SK-N-SH (cell line): ENCODE measurements at regions not wholly inside any gene's neighbourhood (a gene's known extent, or its start where the extent isn't known, plus 50 kb on each side); places are given as distances from the start of the nearest gene placed in this dataset.

Source experiments
- CTCF ChIA-PET: fragments of 300-600, 350-600 bp; formaldehyde crosslinking; extraction: SDS; loops from one replicate; lab custom pipeline; 2021; lab: Yijun Ruan, JAX
- POLR2A ChIA-PET: fragments of 350-600 bp; sonication (Branson Sonifier 250); formaldehyde crosslinking; extraction: SDS; loops from one replicate; lab custom pipeline; 2020; ENCODE audit warnings: antibody characterized with exemption, inconsistent platforms; lab: Yijun Ruan, JAX
- DNase-seq: peaks from one replicate; pipeline ENCODE4 v3.0.0; 2012
- H2AFZ ChIP-seq: fragments of 200-600 bp; sonication (generic); 2 replicates; pipeline ENCODE4 v1.8.1; 2016; ENCODE audit warnings: antibody characterized with exemption, mild to moderate bottlenecking, low read depth
- H3F3A ChIP-seq: fragments of 200-600 bp; sonication (generic); replicated peaks from 2 replicates; pipeline ENCODE3; 2016; ENCODE audit warnings: antibody characterized with exemption, mild to moderate bottlenecking; ENCODE audit not compliant: insufficient read depth
- H3K27ac ChIP-seq, 2 experiments: fragments of 200-500 bp in 1 of 2; fragments of 200-600 bp in 1 of 2; sonication (Bioruptor generic) in 1 of 2; sonication (generic), shearing (Covaris generic) in 1 of 2; 2 replicates each; pipeline versions ENCODE4 v1.5.1 to v1.6.1; 2014 to 2016; ENCODE audit warnings: low read depth in 2 of 2, inconsistent platforms in 1 of 2, low read length in 1 of 2, mild to moderate bottlenecking in 1 of 2, mixed read lengths in 1 of 2
- H3K27me3 ChIP-seq: fragments of 200-600 bp; sonication (generic), shearing (Covaris generic); 2 replicates; pipeline ENCODE4 v1.6.1; 2016; ENCODE audit warnings: mixed run types; ENCODE audit not compliant: insufficient read depth
- H3K36me3 ChIP-seq, 2 experiments: fragments of 200-500 bp in 1 of 2; fragments of 200-600 bp in 1 of 2; sonication (Bioruptor generic) in 1 of 2; sonication (generic) in 1 of 2; replicated peaks in 1 of 2; 2 replicates each; pipeline versions ENCODE3 to v1.5.1; 2014 to 2016; ENCODE audit warnings: low read length in 1 of 2, mild to moderate bottlenecking in 1 of 2; ENCODE audit not compliant: insufficient read depth in 2 of 2, control insufficient read depth in 1 of 2
- H3K4me1 ChIP-seq, 2 experiments: fragments of 200-500 bp in 1 of 2; fragments of 200-600 bp in 1 of 2; sonication (Bioruptor generic) in 1 of 2; sonication (generic), shearing (Covaris generic) in 1 of 2; 2 replicates each; pipeline versions ENCODE4 v1.5.1 to v1.6.1; 2014 to 2016; ENCODE audit warnings: low read depth in 1 of 2, low read length in 1 of 2, mixed run types in 1 of 2; ENCODE audit not compliant: insufficient read depth in 2 of 2, control insufficient read depth in 1 of 2
- H3K4me2 ChIP-seq: fragments of 200-600 bp; sonication (generic), shearing (Covaris generic); 2 replicates; pipeline ENCODE4 v1.6.1; 2017; ENCODE audit warnings: mixed run types
- H3K4me3 ChIP-seq, 2 experiments: fragments of 200-500 bp in 1 of 2; fragments of 200-600 bp in 1 of 2; sonication (Bioruptor generic) in 1 of 2; sonication (generic), shearing (Covaris generic) in 1 of 2; 2 replicates each; pipeline versions ENCODE4 v1.5.1 to v1.8.1; 2014 to 2016; ENCODE audit warnings: low read depth in 2 of 2, inconsistent platforms in 1 of 2, low read length in 1 of 2, mild to moderate bottlenecking in 1 of 2, mixed read lengths in 1 of 2, moderate library complexity in 1 of 2
- H3K79me2 ChIP-seq: fragments of 200-600 bp; sonication (generic); 2 replicates; pipeline ENCODE4 v1.8.1; 2017; ENCODE audit warnings: mild to moderate bottlenecking; ENCODE audit not compliant: insufficient read depth
- H3K9ac ChIP-seq: fragments of 200-600 bp; sonication (generic); 2 replicates; pipeline ENCODE4 v1.6.1; 2017; ENCODE audit warnings: mixed run types
- H3K9me2 ChIP-seq: fragments of 200-600 bp; sonication (generic); 2 replicates; pipeline ENCODE4 v1.6.1; 2017; ENCODE audit warnings: mixed run types
- H3K9me3 ChIP-seq: fragments of 200-600 bp; sonication (generic); 2 replicates; pipeline ENCODE4 v1.6.1; 2017; ENCODE audit warnings: mixed run types, mild to moderate bottlenecking, moderate library complexity
- H4K20me1 ChIP-seq: fragments of 200-600 bp; sonication (generic); 2 replicates; pipeline ENCODE4 v1.6.1; 2017; ENCODE audit warnings: mild to moderate bottlenecking, mixed run types; ENCODE audit not compliant: insufficient read depth
- FOXJ3 ChIP-seq: sonication (generic); formaldehyde crosslinking; IDR thresholded peaks from 2 replicates; pipeline ENCODE4 v1.5.1; 2020; ENCODE audit warnings: mild to moderate bottlenecking, missing genetic modification reagents
- GATA2 ChIP-seq: sonication (generic); formaldehyde crosslinking; IDR thresholded peaks from 2 replicates; pipeline ENCODE4 v1.5.0; 2020; ENCODE audit warnings: mild to moderate bottlenecking, missing genetic modification reagents
- NRF1 ChIP-seq: IDR thresholded peaks from 2 replicates; pipeline ENCODE4 v1.6.1; 2012; ENCODE audit warnings: low read depth, mild to moderate bottlenecking, low read length
- RAD21 ChIP-seq: IDR thresholded peaks from 2 replicates; pipeline ENCODE4 v1.6.1; 2012; ENCODE audit warnings: mild to moderate bottlenecking, low read length
- RXRA ChIP-seq: IDR thresholded peaks from 2 replicates; pipeline ENCODE4 v1.4.0; 2012; ENCODE audit warnings: low read depth, mild to moderate bottlenecking, borderline replicate concordance
- SIN3A ChIP-seq: IDR thresholded peaks from 2 replicates; pipeline ENCODE4 v1.6.1; 2012; ENCODE audit warnings: low read depth, mild to moderate bottlenecking, low read length, moderate library complexity, borderline replicate concordance
- YY1 ChIP-seq: IDR thresholded peaks from 2 replicates; pipeline ENCODE4 v1.4.0; 2012; ENCODE audit warnings: low read depth, mild to moderate bottlenecking
- WGBS: methylation state at CpG from one replicate; pipeline ENCODE4 v1.1.6; 2017; ENCODE audit warnings: low lambda C conversion rate; 5-methylcytosine and 5-hydroxymethylcytosine counted together
- TF ChIP-seq, protein P1 (sequence below): IDR thresholded peaks from 2 replicates; pipeline ENCODE4 v1.6.1; 2012; ENCODE audit warnings: mild to moderate bottlenecking, low read depth, low read length, moderate library complexity
- TF ChIP-seq, protein P2 (sequence below): fragments of 150-350 bp; IDR thresholded peaks from 2 replicates; pipeline ENCODE4 v1.6.1; 2017; ENCODE audit warnings: antibody characterized with exemption, low read length, low read depth, borderline replicate concordance
- TF ChIP-seq, protein P3 (sequence below): IDR thresholded peaks from 2 replicates; pipeline ENCODE4; 2012

DNA sequence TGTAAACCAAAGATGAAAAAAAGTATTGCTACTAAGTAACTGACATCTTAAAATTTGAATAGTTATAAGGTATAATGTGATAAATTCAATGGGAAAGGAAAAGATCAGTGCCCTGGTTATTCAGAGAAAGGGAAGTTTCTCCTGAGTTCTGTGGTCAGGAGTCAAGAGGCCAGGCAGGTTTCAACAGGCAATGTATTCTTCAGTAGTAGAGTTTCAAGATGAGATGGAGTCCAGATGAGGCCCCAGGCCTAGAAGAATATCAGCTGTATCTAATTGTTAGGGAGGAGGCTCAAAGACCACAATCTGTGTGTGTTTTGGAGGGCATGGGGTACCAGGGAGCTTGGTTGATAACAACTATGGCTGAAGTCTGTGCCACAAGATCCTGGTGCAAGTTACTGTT is 101.4 kb upstream of the DLX6 start:
- DNase-seq = no peak
- no peaks in the 10 kb centered on the region for H3K9me3 ChIP-seq
- CTCF ChIA-PET = interaction anchor here (0.7 kb wide), 1 partner anchor 24 kb away, joined by 3 read pairs; no protein-coding TSS in a partner anchor
- no peak overlapping the region for H3K4me3 ChIP-seq
- no peak overlapping the region for H3K4me2 ChIP-seq
- POLR2A ChIA-PET = no interaction called here
- H3K9ac ChIP-seq = no peak overlapping the region
- no peak overlapping the region for H2AFZ ChIP-seq
- no peaks in the 10 kb centered on the region for H3K9me2 ChIP-seq
- H3F3A ChIP-seq = no peaks in the 10 kb centered on the region
- no peaks in the 10 kb centered on the region for H4K20me1 ChIP-seq
- no peaks in the 10 kb centered on the region for H3K4me1 ChIP-seq
- H3K27ac ChIP-seq = no peak overlapping the region
- H3K79me2 ChIP-seq = no peaks in the 10 kb centered on the region
- H3K36me3 ChIP-seq = no peaks in the 10 kb centered on the region
- no peaks in the 10 kb centered on the region for H3K27me3 ChIP-seq
- TF ChIP-seq RXRA (no peak), NRF1 (no peak), FOXJ3 (CRISPR knock-in tag) (no peak), GATA2 (CRISPR knock-in tag) (no peak), YY1 (no peak), RAD21 (no peak), SIN3A (no peak)

DNA sequence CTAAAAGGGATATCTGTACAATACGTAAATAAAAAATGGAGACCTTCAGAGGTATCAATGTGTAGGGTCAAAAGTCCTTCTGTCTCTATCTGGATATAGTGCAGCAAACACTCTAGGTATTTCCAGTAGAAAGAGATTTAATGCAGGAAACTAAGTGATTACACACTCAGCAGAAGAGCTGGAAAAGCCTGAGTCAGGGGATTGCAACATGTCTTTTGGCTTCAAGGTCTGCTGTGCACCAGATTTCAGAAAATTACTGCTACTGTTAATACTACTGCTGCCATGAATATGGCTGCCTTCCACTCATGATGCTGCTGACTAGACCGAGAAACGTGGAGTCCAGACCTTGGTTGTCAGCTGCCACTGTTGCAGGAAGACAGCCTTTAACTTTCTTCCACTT is 94.9 kb upstream of the DLX6 start:
- Histone ChIP-seq H3K79me2 (no peaks in the 10 kb centered on the region), H2AFZ (no peak overlapping the region), H3K4me1 (no peaks in the 10 kb centered on the region), H3K4me3 (no peak overlapping the region), H4K20me1 (no peaks in the 10 kb centered on the region), H3F3A (no peaks in the 10 kb centered on the region), H3K9me2 (no peaks in the 10 kb centered on the region), H3K9me3 (no peaks in the 10 kb centered on the region), H3K27me3 (no peaks in the 10 kb centered on the region), H3K4me2 (no peak overlapping the region), H3K27ac (no peak overlapping the region), H3K9ac (no peak overlapping the region), H3K36me3 (no peaks in the 10 kb centered on the region)
- DNase-seq = no peak
- TF ChIP-seq, protein P1, sequence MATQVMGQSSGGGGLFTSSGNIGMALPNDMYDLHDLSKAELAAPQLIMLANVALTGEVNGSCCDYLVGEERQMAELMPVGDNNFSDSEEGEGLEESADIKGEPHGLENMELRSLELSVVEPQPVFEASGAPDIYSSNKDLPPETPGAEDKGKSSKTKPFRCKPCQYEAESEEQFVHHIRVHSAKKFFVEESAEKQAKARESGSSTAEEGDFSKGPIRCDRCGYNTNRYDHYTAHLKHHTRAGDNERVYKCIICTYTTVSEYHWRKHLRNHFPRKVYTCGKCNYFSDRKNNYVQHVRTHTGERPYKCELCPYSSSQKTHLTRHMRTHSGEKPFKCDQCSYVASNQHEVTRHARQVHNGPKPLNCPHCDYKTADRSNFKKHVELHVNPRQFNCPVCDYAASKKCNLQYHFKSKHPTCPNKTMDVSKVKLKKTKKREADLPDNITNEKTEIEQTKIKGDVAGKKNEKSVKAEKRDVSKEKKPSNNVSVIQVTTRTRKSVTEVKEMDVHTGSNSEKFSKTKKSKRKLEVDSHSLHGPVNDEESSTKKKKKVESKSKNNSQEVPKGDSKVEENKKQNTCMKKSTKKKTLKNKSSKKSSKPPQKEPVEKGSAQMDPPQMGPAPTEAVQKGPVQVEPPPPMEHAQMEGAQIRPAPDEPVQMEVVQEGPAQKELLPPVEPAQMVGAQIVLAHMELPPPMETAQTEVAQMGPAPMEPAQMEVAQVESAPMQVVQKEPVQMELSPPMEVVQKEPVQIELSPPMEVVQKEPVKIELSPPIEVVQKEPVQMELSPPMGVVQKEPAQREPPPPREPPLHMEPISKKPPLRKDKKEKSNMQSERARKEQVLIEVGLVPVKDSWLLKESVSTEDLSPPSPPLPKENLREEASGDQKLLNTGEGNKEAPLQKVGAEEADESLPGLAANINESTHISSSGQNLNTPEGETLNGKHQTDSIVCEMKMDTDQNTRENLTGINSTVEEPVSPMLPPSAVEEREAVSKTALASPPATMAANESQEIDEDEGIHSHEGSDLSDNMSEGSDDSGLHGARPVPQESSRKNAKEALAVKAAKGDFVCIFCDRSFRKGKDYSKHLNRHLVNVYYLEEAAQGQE = no peak
- TF ChIP-seq, protein P2, sequence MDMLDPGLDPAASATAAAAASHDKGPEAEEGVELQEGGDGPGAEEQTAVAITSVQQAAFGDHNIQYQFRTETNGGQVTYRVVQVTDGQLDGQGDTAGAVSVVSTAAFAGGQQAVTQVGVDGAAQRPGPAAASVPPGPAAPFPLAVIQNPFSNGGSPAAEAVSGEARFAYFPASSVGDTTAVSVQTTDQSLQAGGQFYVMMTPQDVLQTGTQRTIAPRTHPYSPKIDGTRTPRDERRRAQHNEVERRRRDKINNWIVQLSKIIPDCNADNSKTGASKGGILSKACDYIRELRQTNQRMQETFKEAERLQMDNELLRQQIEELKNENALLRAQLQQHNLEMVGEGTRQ = no peak
- TF ChIP-seq, protein P3, sequence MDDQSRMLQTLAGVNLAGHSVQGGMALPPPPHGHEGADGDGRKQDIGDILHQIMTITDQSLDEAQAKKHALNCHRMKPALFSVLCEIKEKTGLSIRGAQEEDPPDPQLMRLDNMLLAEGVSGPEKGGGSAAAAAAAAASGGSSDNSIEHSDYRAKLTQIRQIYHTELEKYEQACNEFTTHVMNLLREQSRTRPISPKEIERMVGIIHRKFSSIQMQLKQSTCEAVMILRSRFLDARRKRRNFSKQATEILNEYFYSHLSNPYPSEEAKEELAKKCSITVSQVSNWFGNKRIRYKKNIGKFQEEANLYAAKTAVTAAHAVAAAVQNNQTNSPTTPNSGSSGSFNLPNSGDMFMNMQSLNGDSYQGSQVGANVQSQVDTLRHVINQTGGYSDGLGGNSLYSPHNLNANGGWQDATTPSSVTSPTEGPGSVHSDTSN = no peak
- TF ChIP-seq FOXJ3 (CRISPR knock-in tag) = no peak
- WGBS = 52% methylated on average over 3 of the region's 3 CpGs
- ChIA-PET POLR2A (interaction anchor here (0.7 kb wide), 1 partner anchor 1954 kb away, joined by 4 read pairs; no protein-coding TSS in a partner anchor), CTCF (interaction anchor here (0.7 to 1.7 kb wide), 3 partner anchors 19 to 117 kb away, joined by 3 to 4 read pairs (median 3); no protein-coding TSS in a partner anchor)
